Anterior cingulate cortex (tissue), 58 donors: ENCODE measurements at regions not wholly inside any gene's neighbourhood (a gene's known extent, or its start where the extent isn't known, plus 50 kb on each side); places are given as distances from the start of the nearest gene placed in this dataset.
"Not testable (repeated sequence)": the region's sequence is repeated elsewhere in the genome, so short reads cannot be mapped to it uniquely, and the experiment has no call there.

Experiments used
- DNase-seq, 58 donors: peaks; one replicate each; lab custom pipeline; 2025; lab: John Stamatoyannopoulos, UW

DNA sequence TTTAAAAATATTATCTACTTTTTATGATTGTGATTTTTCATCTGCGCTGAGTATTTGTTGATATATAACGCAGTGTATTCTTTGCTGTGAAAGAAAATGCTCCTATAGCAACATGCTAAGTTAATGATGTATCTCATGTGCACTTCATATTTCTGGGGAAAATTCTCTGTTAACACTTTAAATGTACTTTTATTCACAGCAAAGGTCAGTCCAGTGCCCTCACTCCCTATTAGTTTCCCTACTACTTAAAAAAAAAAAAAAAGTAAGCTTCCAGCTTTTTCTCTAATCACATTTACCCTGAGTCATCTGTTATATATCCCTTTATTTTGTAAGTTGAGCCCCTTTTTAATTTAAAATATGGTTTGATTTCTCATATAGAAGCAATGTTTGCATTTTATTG lies 219.8 kb downstream of the AEBP2 start:
- DNase-seq = no peak

DNA sequence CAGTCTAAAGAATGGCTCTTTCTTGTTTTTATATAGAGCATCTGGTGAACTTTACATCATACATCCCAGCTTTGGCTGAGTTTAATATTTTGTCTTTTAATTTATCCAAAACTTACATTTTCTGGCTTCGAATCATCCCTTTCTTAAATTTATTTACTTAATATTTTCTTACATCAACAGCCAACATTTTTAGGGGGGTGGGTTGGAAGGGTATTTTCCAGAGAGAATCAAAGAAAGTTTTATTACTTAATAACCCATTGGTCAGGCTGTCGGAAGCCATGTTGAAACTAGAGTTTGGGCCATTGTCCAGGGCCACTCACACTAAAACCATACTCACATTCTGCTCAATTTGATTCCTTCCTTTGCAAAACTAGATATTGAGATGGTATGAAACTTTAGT lies 220.2 kb downstream of the AEBP2 start:
- no peak for DNase-seq

DNA sequence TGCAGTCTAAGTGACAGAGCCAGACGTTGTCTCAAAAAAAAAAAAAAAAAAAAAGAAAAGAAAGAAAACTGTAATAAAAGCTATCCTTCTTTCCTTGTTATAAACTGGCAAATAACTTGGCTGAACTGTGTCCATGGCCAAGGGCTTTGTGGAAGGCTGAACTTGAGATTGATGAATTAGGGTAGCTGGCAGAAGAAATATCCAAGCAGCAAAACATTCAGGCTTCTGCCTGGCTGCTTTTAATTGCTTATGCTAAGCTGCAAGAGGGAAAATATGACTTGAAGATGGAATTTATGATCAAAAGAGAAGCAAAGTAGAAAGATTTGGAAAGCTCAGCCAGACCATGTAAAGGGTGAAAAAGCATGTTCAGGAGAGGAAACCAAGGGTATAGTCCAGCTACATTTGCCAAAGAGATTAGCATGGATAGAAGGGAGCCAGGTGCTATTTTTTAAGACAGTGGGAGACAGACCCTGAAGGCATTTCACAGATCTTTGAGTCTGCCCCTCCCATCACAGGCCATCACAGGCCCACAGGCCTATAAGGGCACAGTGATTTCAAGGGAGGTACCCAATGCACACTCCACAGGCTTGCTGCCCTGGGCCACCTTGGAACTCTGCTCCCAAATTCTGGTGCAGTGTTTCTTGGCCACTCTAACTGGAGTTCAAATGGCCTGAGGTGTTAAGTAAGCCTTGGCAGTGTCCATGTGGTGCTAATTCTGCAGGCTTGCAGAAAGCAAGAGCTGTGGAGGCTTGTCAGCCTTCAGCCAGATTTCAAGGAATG lies 226.0 kb downstream of the AEBP2 start:
- DNase-seq = peak in 1 of 58 donors; percentile 8

DNA sequence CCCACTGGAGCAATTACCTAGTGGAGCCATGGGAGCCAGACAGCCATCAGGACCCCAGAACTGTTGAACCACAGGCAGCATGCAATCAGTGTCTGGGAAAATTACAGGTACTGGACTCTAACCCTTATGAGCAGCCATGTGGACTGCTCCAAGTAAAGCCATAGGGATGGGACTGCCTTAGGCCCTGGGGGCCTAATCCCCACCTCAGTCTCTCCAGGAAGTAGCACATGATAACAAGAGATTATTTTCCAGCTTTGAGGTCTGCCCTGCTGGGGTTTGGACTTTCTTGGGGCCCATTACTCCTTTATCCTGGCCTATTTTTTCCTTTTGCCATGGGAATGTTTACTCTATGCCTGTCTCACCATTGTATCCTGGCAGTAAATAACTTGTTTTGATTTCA lies 226.8 kb downstream of the AEBP2 start:
- no peak for DNase-seq

DNA sequence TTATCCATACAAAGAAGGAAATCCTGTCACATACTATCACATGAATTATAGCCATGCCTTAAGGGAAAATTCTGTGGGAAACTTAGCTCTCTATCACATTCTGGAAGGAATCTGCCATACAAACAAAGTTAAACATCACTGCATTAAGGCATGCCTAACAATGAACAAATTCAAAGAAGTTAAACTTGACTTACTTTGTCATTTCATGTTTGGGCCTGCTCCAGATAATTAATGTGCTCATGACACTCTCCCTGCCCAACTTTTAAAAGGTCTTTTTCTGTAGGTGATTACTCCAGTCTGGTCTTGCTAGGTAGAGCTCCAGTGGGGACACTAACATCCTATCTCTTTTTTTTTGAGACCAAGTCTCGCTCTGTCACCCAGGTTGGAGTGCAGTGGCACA lies 230.5 kb downstream of the AEBP2 start:
- DNase-seq = no peak

DNA sequence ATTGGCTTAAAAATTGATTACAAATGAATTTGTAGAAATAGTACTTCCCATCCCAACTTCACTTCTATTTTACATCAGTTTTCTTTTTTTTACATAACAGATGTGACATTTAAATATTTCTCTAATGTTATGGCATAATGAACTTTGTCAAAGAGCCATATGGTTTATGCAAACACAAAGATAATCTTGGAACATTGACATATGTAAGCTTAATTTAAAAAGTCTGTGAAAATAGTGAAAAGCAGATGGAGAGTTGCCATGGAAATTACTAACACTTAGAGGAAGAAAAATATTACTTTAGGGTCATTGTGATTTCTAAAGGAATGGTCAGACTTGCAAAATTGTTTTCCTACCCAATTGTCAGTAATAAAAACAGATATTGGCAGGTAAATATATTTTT lies 232.4 kb downstream of the AEBP2 start:
- DNase-seq = no peak

DNA sequence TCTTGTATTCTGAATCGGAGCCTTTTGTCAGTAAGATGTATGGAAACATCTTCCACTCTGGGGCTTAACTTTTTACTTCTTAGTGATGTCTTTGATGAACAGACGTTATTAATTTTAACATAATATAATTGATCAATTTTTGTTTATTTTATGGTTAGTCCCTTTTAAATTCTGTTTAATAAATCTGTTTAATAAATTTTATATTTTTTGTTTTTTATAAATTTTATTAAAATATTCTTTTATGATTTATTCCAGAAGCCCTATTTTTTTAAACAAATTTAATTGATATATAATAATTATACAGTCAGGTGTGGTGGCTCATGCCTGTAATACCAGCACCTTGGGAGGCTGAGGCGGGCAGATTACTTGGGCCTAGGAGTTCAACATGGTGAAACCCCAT lies 235.1 kb downstream of the AEBP2 start:
- DNase-seq = no peak

DNA sequence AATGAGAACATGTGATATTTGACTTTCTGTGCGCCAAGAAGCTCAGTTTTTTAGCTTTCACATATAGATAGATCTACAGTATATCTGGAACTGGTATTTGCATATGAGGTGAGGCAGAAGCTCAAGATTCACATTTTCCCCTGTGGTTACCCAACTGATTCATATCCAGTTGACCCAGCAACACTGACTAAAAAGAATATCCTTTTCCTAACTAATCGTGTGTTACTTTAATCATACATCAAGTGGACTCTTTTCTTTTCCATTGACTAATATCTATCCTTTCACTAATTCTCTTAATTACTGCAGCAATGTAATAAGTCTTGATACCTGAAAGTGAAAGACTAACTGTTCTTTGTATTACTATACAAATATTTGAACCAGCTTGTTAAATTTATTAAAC lies 236.1 kb downstream of the AEBP2 start:
- DNase-seq = no peak

DNA sequence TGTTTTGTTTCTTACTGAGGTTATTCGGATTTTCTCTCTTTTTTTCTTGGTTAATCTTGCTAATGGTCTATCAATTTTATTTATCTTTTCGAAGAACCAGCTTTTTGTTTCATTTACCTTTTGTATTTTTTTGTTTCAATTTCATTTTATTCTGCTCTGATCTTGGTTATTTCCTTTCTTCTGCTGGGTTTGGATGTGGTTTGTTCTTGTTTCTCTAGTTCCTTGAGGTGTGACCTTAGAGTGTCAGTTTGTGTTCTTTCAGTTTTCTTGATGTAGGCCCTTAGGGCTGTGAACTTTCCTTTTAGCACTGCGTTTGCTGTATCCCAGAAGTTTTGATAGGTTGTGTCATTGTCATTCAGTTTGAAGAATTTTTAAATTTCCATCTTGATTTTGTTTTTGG lies 239.2 kb downstream of the AEBP2 start:
- DNase-seq = not testable (repeated sequence)

DNA sequence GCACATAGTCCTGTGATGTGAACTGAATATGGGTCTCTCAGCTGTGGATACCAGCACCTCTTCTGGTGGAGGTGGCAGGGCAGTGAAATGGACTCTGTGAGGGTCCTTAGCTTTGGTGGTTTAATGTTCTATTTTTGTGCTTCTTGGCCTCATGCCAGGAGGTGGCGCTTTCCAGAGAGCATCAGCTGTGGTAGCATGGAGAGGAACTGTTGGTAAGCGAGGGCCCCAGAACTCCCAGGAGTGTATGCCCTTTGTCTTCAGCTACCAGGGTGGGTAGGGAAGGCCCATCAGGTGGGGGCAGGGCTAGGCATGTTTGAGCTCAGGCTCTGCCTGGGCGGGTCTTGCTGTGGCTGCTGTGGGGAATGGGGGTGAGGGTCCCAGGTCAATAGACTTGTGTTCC lies 241.7 kb downstream of the AEBP2 start:
- DNase-seq = no peak

DNA sequence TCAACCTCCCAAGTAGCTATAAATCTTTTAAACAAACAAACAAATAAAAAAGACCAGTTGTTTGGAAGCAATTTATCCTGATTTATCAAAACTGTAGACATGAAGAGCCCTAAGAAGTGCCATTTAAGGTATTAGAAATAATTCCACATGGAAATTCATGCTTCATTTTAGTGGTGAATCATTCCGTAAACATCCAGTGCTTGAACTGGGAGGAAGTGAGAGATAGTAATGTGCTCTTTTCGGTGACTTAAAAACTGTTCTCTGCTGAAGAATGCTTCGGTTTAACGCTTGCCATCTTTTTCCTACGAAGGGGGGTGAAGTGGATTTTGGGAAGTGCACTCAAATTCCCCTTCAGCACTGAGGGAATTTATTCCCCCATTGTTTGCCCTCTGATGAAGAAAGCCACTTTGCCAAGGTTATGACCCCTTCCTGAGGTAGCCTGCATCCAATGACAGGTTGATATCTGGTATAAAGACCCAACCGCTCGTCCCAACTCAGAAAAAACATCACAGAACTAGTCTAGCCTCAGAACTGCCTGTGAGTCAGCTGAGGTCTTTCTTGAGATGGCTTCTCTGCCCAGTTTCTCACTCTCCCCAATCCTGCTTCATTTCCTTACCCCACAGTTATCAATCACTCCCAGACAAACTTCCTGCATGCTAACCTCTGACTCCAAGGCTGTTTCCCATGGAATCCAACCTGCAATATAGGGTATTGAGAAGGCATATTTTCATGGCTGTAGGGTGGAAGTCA lies 244.1 kb downstream of the AEBP2 start:
- DNase-seq = no peak

DNA sequence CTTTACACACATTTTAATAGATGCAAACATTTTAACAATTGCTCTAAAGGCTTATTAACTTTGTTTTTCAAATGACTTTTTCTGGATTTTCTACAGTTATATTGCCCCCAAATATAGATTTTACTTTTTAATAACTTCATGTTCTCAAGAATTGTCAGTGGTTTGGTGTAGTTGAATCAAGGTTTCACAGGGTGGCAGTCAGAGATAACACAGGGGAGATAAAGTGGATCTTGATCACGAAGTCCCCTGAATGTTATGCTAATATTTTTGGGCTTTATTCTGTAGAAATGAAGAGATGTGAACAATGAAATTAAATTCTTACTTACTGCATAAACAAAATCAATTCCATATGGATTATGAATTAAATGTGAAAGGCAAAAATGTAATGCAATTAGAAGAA lies 248.1 kb downstream of the AEBP2 start:
- no peak for DNase-seq

DNA sequence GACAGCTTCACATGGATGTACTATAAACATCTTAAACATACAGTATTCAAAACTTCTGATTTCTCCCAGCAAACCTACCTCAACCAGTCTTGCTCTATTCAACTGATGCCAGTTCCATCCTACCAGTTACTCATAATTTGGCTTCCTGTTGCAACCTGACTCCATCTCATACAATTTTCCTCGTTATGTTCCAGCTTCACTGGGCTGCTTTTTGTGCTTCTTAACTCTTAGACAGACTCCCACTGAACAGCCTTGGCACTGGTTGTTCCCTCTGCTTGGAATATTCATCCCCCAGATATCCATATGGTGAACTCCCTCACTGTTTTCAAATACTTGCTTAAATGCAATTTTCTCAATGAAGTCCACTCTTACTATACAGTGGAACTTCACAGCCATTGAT lies 249.2 kb downstream of the AEBP2 start:
- peak in 6 of 58 donors; percentile 10 to 69 (median 34) for DNase-seq

DNA sequence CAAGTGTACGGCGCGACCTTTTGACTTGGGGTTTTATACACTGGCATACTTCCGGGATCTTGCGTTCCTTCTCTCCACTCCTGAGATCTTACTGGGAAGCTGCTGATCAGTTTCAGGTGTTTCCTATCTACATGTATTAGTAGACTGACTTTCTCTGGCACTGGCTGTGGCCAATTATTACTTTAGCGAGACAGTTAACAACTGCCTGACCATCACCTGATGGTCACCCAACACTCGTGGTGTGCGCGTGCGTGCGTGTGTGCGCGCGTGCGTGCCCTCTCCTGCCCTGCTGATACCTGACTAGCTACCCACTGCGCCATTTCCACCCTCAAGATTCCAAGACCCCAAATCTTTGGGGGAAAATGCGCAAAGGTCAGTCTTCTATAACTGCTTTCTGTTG lies 249.9 kb downstream of the AEBP2 start:
- no peak for DNase-seq

DNA sequence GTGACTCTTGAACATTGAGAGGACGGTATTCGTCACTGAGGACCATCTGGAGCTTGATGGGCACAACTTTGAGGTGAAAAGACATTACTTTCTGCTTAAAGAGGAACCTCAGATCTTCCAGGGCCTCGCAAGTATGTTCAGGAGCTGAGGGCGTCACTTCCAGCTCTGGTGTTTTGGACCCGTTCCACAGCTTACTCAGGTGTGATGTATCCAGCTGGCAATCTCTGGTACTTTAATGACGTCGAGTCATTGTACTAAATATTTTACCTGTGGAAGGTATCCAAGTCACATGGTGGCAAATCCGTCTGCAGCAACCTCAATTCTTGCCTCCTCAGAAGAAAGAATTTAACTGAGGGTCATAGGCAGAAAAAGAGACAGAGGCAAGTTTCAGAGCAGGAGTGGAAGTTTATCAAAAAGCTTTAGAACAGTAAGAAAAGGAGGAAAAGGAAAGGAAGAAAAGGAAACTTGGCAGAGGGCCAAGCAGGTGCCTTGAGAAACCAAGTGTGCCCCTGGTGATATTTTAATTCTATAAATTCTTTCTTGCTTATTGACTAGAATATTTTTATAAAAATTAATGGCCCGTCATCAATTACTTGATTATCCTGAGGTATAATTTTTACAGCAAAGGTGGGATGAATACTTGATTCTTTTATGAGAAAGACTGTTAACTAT lies 250.6 kb downstream of the AEBP2 start:
- DNase-seq = no peak

DNA sequence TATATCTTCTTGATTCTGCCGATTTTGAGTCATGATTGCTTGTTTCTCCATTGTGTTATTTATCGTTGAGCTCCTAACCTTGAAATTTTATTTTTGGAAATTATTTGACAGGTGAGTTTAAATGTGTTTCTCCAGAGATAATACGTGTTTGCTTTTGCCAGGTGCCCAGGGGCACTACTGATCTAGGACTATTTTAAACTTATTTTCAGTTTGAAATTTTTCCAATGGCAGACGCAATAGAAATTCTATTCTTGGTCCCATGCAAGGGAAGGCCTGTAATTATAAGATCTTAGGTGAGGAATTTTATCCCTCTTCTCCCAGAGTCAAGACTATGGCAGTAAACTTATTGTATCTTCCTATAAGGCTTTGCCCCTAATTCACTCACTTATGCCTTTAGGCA lies 252.8 kb downstream of the AEBP2 start:
- DNase-seq = no peak

DNA sequence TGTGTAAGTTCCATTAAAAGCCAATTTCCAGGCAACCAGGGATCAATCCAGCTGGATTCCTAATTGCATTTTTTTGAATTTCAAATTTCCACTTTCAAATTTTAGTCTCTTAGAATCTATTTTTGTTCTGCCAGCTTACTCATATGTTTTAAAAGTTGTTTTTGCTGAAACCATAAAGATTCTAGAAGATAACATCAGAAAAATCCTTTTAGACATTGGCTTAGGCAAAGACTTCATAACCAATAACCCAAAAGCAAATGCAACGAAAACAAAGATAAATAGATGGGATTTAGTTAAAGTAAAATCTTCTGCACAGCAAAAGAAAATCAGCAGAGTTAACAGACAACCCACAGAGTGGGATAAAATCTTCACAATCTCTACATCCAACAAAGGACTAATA lies 253.3 kb downstream of the AEBP2 start:
- DNase-seq = no peak

DNA sequence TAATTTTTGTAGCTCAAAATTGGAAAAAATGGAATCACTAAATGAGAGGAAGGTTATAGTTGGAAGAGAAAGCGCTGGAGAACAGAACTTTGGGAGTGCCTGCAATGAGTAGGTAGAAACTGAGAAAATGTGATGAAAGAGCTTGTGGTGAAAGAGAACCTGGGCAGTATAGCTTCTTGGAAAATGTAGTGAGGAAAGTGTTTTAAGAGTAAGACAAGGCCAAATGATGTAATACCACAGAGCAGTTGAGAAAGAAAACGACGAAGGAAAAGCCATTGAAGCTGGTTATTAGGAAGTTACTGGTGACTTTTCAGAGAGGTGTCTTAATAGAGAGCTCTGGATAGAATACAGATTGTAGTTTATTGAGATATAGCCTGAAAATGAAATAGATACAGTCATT lies 255.3 kb downstream of the AEBP2 start:
- DNase-seq = no peak

DNA sequence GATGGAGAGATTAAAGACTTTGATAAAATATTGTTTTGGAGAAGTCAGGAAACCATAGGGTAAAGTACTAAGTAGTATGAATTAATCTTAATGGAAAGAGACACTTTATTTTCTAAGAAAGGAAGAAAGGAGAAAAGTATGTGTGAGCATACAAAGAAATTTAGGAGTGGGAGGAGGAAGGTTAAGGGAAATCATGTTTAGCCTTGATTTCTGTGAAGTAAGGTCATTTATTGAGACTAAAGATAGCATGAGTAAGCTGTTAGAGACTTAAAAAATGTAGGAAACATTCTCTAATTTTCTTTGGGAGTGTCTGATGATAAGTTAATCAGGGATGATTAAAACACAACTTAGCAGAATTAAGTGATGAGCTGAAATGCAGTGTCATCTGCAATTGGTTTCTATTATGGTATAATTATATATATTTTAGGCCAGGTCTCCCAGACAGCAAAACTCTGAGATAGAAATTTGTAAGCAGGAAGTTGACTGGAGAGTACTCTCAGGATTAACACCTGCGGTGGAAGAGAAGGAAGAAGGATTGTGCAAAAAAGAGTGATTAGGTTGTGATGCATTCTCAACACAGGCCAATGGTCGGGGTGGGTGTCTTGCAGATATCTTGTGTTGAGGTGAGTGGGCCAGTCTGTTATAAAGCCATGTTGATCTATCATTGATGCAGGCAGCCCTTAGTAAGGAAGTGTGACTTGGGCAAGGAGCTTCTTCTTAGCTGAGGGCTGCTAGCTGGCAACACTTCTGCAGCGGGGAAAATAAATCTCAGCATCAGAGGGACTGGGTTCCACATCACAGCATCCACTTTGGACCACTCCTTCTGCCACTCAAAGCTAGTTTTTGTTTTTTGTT lies 256.2 kb downstream of the AEBP2 start:
- DNase-seq = no peak

DNA sequence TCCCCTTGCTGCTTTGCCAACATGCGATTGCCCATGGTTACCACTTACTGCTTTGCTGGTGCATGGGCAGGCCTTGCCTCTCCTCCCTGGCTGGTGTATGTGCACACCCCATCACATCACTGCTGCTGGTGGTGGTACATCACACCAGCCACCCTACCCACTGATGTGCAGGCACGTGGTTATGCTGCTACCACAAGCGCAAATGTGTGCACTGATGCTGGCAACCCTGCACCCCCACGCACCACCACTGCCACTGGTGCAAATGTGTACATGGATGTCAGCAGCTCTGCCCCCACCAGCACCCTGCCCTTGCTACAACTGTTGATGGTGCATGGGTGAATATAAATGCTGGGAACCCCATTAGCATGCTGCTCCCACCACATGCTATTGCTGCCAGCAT lies 261.7 kb downstream of the AEBP2 start:
- DNase-seq = no peak

DNA sequence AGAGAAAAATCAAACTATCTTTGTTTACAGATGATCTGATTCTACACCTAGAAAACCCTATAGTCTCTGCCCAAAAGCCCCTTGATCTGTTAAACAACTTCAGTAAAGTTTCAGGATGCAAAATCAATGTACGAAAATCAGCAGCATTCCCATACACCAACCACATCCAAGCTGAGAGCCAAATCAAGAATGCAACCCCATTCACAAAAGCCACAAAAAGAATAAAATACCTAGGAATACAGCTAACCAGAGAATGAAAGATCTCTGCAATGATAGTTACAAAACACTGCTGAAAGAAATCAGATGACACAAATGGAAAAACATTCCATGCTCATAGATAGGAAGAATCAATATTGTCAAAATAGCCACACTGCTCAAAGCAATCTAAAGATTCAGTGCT lies 265.7 kb downstream of the AEBP2 start:
- DNase-seq = no peak
